ENCODE measurements at regions not wholly inside any gene's neighbourhood (a gene's known extent, or its start where the extent isn't known, plus 50 kb on each side); places are given as distances from the start of the nearest gene placed in this dataset.

DNA sequence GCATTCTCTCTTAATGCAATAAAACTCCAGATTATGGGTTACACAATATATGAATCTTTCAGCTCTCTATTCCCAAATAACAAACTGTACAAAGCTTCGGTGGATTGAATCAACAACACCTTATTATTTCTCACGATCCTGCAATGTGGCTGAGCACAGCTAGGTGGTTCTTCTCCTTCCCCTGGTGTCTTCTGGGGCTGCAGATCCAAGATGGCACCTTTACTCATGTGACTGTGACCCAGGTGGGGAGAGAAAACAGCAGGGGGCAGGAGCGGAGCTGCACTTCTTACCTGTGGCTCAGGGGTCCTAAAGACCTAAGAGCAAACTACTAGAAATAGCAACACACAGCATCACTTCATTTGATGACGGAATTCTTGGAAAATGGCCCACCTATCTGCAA lies 233.1 kb downstream of the IRX1 start:
- H3K4me3 ChIP-seq (ENCODE audit: insufficient read depth, low read depth, low read length) = no peak overlapping the region
- no peak overlapping the region for H3K27ac Mint-ChIP-seq (ENCODE audit: unreplicated experiment)
- no peaks in the 10 kb centered on the region for H3K27me3 Mint-ChIP-seq (ENCODE audit: low read depth, unreplicated experiment)
- no peaks in the 10 kb centered on the region for H3K36me3 Mint-ChIP-seq (ENCODE audit: low read depth, unreplicated experiment)
- no peak overlapping the region for H3K27ac ChIP-seq (ENCODE audit: low read depth, low read length)
- no peak overlapping the region for H3K9ac ChIP-seq (ENCODE audit: low read length)
- H4K20me1 ChIP-seq (ENCODE audit: insufficient read depth, low read length) = no peaks in the 10 kb centered on the region
- H3K4me1 Mint-ChIP-seq (ENCODE audit: low read depth, unreplicated experiment) = peaks cover 11% of the 10 kb centered on the region
- DNase-seq (ENCODE audit: low read depth) (no peak), FAIRE-seq (no peak)
- H3K79me2 ChIP-seq (ENCODE audit: insufficient read depth, low read length) = no peaks in the 10 kb centered on the region
- no peak overlapping the region for H3K4me2 ChIP-seq (ENCODE audit: low read length)
- H3K4me3 Mint-ChIP-seq (ENCODE audit: unreplicated experiment) = no peak overlapping the region
- H3K4me1 ChIP-seq (ENCODE audit: insufficient read depth, low read length) = no peaks in the 10 kb centered on the region
- no peaks in the 10 kb centered on the region for H3K36me3 ChIP-seq (ENCODE audit: insufficient read depth, low read length)
- no peaks in the 10 kb centered on the region for H3K27me3 ChIP-seq (ENCODE audit: insufficient read depth, low read length)
- H3K9me3 ChIP-seq (ENCODE audit: insufficient read depth, low read depth, low read length) = no peaks in the 10 kb centered on the region
- H2AFZ ChIP-seq (ENCODE audit: low read depth, low read length) = no peak overlapping the region
- TF ChIP-seq, protein P1, sequence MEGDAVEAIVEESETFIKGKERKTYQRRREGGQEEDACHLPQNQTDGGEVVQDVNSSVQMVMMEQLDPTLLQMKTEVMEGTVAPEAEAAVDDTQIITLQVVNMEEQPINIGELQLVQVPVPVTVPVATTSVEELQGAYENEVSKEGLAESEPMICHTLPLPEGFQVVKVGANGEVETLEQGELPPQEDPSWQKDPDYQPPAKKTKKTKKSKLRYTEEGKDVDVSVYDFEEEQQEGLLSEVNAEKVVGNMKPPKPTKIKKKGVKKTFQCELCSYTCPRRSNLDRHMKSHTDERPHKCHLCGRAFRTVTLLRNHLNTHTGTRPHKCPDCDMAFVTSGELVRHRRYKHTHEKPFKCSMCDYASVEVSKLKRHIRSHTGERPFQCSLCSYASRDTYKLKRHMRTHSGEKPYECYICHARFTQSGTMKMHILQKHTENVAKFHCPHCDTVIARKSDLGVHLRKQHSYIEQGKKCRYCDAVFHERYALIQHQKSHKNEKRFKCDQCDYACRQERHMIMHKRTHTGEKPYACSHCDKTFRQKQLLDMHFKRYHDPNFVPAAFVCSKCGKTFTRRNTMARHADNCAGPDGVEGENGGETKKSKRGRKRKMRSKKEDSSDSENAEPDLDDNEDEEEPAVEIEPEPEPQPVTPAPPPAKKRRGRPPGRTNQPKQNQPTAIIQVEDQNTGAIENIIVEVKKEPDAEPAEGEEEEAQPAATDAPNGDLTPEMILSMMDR (IDR thresholded peaks at IDR 0.05; ENCODE audit: insufficient read depth, low read depth, low read length) = no peak
- TF ChIP-seq EZH2 (IDR thresholded peaks at IDR 0.05; ENCODE audit: insufficient read depth, low read length) = no peak
- H3K9me3 Mint-ChIP-seq (ENCODE audit: unreplicated experiment) = no peaks in the 10 kb centered on the region

DNA sequence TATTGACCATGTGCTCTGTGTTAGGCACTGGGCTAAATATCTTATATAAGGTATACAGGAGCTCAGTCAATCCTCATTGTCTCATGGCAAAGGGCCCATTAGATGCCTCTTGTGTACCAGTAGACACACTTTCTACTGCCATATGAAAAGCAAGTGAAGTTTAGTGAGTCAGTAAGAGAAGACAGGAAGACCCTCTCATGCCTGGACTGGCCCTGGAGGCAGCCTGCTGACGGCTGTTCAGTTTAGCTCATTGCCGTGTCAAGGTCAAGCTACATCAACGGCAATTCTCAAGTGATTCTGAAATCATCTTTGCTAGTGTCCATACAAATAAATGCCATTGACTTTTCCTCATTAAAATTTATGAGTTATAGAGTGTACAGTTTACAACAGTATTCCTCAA lies 237.9 kb downstream of the IRX1 start:
- no peak overlapping the region for H3K9ac ChIP-seq (ENCODE audit: low read length)
- peaks cover 7% of the 10 kb centered on the region for H3K27me3 Mint-ChIP-seq (ENCODE audit: low read depth, unreplicated experiment)
- no peaks in the 10 kb centered on the region for H3K79me2 ChIP-seq (ENCODE audit: insufficient read depth, low read length)
- H3K9me3 Mint-ChIP-seq (ENCODE audit: unreplicated experiment) = no peaks in the 10 kb centered on the region
- H3K4me1 ChIP-seq (ENCODE audit: insufficient read depth, low read length) = no peaks in the 10 kb centered on the region
- no peak overlapping the region for H2AFZ ChIP-seq (ENCODE audit: low read depth, low read length)
- H3K27ac ChIP-seq (ENCODE audit: low read depth, low read length) = no peak overlapping the region
- no peaks in the 10 kb centered on the region for H3K4me1 Mint-ChIP-seq (ENCODE audit: low read depth, unreplicated experiment)
- no peak overlapping the region for H3K4me2 ChIP-seq (ENCODE audit: low read length)
- no peak overlapping the region for H3K27ac Mint-ChIP-seq (ENCODE audit: unreplicated experiment)
- FAIRE-seq (no peak), DNase-seq (ENCODE audit: low read depth) (no peak)
- peaks cover 1% of the 10 kb centered on the region for H3K36me3 Mint-ChIP-seq (ENCODE audit: low read depth, unreplicated experiment)
- no peak overlapping the region for H3K4me3 Mint-ChIP-seq (ENCODE audit: unreplicated experiment)
- no peaks in the 10 kb centered on the region for H3K9me3 ChIP-seq (ENCODE audit: insufficient read depth, low read depth, low read length)
- no peaks in the 10 kb centered on the region for H3K27me3 ChIP-seq (ENCODE audit: insufficient read depth, low read length)
- no peaks in the 10 kb centered on the region for H4K20me1 ChIP-seq (ENCODE audit: insufficient read depth, low read length)
- no peaks in the 10 kb centered on the region for H3K36me3 ChIP-seq (ENCODE audit: insufficient read depth, low read length)
- TF ChIP-seq, protein P1 (IDR thresholded peaks at IDR 0.05; ENCODE audit: insufficient read depth, low read depth, low read length) = no peak
- TF ChIP-seq EZH2 (IDR thresholded peaks at IDR 0.05; ENCODE audit: insufficient read depth, low read length) = no peak
- H3K4me3 ChIP-seq (ENCODE audit: insufficient read depth, low read depth, low read length) = no peak overlapping the region

DNA sequence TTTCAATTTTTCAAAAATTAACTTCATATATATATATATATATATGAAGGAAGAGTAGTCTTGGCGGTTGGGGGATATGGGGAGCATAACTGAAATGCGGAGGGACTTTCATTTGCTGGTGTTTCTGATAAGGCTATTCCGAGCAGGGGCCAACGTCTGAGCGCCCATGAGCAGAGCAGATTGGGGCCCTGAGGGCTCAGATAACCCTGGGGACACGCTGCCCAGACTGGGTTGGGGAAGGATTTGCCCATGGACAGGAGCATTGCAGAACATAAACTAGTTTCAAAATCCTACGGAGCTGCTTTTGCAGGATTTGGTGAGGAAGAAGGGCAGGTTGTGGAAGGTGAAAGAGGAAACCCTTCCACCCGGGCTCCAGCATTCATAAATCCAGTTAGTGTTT lies 240.2 kb downstream of the IRX1 start:
- H3K27me3 Mint-ChIP-seq (ENCODE audit: low read depth, unreplicated experiment) = peaks cover 9% of the 10 kb centered on the region
- Histone ChIP-seq H3K4me1 (ENCODE audit: insufficient read depth, low read length) (no peaks in the 10 kb centered on the region), H3K4me3 (ENCODE audit: insufficient read depth, low read depth, low read length) (no peak overlapping the region), H3K9me3 (ENCODE audit: insufficient read depth, low read depth, low read length) (no peaks in the 10 kb centered on the region), H3K36me3 (ENCODE audit: insufficient read depth, low read length) (no peaks in the 10 kb centered on the region), H4K20me1 (ENCODE audit: insufficient read depth, low read length) (no peaks in the 10 kb centered on the region), H3K79me2 (ENCODE audit: insufficient read depth, low read length) (no peaks in the 10 kb centered on the region), H3K27me3 (ENCODE audit: insufficient read depth, low read length) (no peaks in the 10 kb centered on the region), H3K27ac (ENCODE audit: low read depth, low read length) (no peak overlapping the region), H2AFZ (ENCODE audit: low read depth, low read length) (no peak overlapping the region), H3K9ac (ENCODE audit: low read length) (no peak overlapping the region), H3K4me2 (ENCODE audit: low read length) (no peak overlapping the region)
- FAIRE-seq = no peak
- no peak overlapping the region for H3K27ac Mint-ChIP-seq (ENCODE audit: unreplicated experiment)
- H3K36me3 Mint-ChIP-seq (ENCODE audit: low read depth, unreplicated experiment) = peaks cover 1% of the 10 kb centered on the region
- no peaks in the 10 kb centered on the region for H3K9me3 Mint-ChIP-seq (ENCODE audit: unreplicated experiment)
- H3K4me3 Mint-ChIP-seq (ENCODE audit: unreplicated experiment) = no peak overlapping the region
- H3K4me1 Mint-ChIP-seq (ENCODE audit: low read depth, unreplicated experiment) = no peaks in the 10 kb centered on the region
- DNase-seq (ENCODE audit: low read depth) = no peak
- TF ChIP-seq, protein P1 (IDR thresholded peaks at IDR 0.05; ENCODE audit: insufficient read depth, low read depth, low read length) = no peak
- no peak for TF ChIP-seq EZH2 (IDR thresholded peaks at IDR 0.05; ENCODE audit: insufficient read depth, low read length)
